ENCODE measurements at regions not wholly inside any gene's neighbourhood (a gene's known extent, or its start where the extent isn't known, plus 50 kb on each side); places are given as distances from the start of the nearest gene placed in this dataset.

DNA sequence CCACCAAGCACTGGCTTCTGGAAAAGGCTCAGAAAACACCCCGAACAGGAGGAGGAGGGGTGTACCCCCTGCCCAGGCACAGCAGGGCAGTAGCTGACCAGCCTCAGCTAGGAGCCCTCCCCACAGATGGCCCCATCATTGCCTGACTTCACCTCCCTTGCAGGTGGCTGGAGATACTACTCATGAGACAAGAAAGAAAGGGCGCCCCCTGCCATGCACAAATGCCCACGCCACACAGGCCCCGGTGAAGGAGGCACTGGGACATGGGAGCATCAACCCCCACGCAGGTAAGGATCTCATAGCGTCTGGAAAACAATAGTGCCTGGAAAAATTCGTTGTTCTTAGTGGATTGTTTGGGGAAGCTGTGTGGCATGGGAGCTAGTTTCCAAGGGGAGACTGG is 240.6 kb downstream of the TFCP2L1 start:
- H3K4me1 ChIP-seq (ENCODE audit: control insufficient read depth in 1 of 2, insufficient read depth in 2 of 2, low read length in 2 of 2), result no peaks in the 10 kb centered on the region
- H3K27ac ChIP-seq (ENCODE audit: low read depth, low read length), result no peak overlapping the region
- no peaks in the 10 kb centered on the region for H3K27me3 ChIP-seq (ENCODE audit: control insufficient read depth in 1 of 2, insufficient read depth in 2 of 2, low read length in 2 of 2)
- H3K4me3 ChIP-seq (ENCODE audit: low read depth in 1 of 2, low read length in 2 of 2), result no peak overlapping the region
- no peak overlapping the region for H3K9ac ChIP-seq (ENCODE audit: low read depth in 1 of 2, low read length in 2 of 2)
- no peaks in the 10 kb centered on the region for H3K9me3 ChIP-seq (ENCODE audit: control insufficient read depth in 1 of 2, low read length in 2 of 2)
- no peaks in the 10 kb centered on the region for H3K36me3 ChIP-seq (ENCODE audit: control insufficient read depth in 1 of 2, insufficient read depth in 2 of 2, low read length in 2 of 2)

DNA sequence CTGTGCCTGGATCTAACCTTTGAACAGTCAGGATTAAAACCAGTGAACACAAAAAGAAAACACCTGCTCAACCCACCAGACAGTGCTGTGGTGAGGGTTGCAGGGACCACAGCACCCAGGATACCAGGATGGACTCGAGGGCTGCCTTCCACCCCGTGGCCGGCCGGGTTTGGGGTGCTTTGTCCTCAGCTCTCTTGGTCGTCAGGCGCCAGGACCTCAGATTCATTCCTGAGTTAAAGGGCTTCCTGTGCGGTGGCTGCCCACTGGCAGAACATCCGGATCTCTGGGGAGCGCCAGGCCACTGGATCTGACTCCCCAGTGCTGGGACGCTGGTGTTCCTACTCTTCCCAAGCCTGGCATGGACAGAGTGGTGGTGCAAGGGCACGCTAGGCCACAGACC is 239.8 kb downstream of the TFCP2L1 start:
- H3K27ac ChIP-seq (ENCODE audit: low read depth, low read length), result no peak overlapping the region
- no peak overlapping the region for H3K9ac ChIP-seq (ENCODE audit: low read depth in 1 of 2, low read length in 2 of 2)
- no peaks in the 10 kb centered on the region for H3K36me3 ChIP-seq (ENCODE audit: control insufficient read depth in 1 of 2, insufficient read depth in 2 of 2, low read length in 2 of 2)
- no peak overlapping the region for H3K4me3 ChIP-seq (ENCODE audit: low read depth in 1 of 2, low read length in 2 of 2)
- H3K4me1 ChIP-seq (ENCODE audit: control insufficient read depth in 1 of 2, insufficient read depth in 2 of 2, low read length in 2 of 2), result no peaks in the 10 kb centered on the region
- H3K9me3 ChIP-seq (ENCODE audit: control insufficient read depth in 1 of 2, low read length in 2 of 2), result no peaks in the 10 kb centered on the region
- no peaks in the 10 kb centered on the region for H3K27me3 ChIP-seq (ENCODE audit: control insufficient read depth in 1 of 2, insufficient read depth in 2 of 2, low read length in 2 of 2)

DNA sequence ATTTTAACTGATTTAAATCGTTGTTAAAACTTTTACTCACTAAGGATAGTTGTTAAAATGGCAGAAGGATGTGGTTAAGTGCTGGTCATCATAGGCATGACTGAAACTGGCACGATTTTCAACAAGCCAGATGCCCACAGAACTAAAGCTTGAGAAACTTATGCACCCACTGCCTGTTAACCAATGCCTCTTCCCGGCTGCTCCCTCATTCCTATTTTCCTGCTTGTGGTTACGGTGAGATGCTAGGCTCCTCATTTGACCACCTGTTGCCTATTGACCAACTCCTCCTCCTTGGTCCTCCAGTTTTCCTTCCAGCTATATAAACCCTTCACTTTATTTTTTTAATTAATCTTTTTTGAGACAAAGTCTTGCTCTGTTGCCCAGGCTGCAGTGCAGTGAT is 238.7 kb downstream of the TFCP2L1 start:
- Histone ChIP-seq H3K9ac (ENCODE audit: low read depth in 1 of 2, low read length in 2 of 2) (no peak overlapping the region), H3K9me3 (ENCODE audit: control insufficient read depth in 1 of 2, low read length in 2 of 2) (no peaks in the 10 kb centered on the region), H3K4me3 (ENCODE audit: low read depth in 1 of 2, low read length in 2 of 2) (no peak overlapping the region), H3K36me3 (ENCODE audit: control insufficient read depth in 1 of 2, insufficient read depth in 2 of 2, low read length in 2 of 2) (no peaks in the 10 kb centered on the region), H3K27ac (ENCODE audit: low read depth, low read length) (no peak overlapping the region), H3K4me1 (ENCODE audit: control insufficient read depth in 1 of 2, insufficient read depth in 2 of 2, low read length in 2 of 2) (no peaks in the 10 kb centered on the region), H3K27me3 (ENCODE audit: control insufficient read depth in 1 of 2, insufficient read depth in 2 of 2, low read length in 2 of 2) (no peaks in the 10 kb centered on the region)

DNA sequence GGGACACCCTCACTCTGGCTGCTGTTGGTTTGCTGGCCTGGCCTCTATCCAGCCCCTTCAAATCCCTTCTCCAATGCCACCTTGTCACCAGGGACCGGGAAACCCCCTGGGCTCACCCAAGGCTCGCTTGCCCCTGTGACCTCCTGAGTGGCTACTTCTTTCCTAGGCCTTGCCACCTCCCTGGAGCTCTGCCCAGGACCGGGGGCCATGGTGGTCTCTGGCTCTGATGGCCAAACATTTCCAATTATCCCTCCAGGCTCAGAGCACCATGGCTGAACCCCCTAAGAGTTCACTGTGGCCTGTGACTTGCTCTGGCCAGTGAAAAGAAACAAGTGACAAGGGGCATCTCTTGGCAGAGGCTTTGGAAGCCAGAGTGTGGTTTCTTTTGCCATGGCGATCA is 237.6 kb downstream of the TFCP2L1 start:
- H3K36me3 ChIP-seq (ENCODE audit: control insufficient read depth in 1 of 2, insufficient read depth in 2 of 2, low read length in 2 of 2), result no peaks in the 10 kb centered on the region
- H3K9me3 ChIP-seq (ENCODE audit: control insufficient read depth in 1 of 2, low read length in 2 of 2), result no peaks in the 10 kb centered on the region
- H3K4me1 ChIP-seq (ENCODE audit: control insufficient read depth in 1 of 2, insufficient read depth in 2 of 2, low read length in 2 of 2), result no peaks in the 10 kb centered on the region
- H3K27ac ChIP-seq (ENCODE audit: low read depth, low read length), result no peak overlapping the region
- H3K4me3 ChIP-seq (ENCODE audit: low read depth in 1 of 2, low read length in 2 of 2), result no peak overlapping the region
- no peaks in the 10 kb centered on the region for H3K27me3 ChIP-seq (ENCODE audit: control insufficient read depth in 1 of 2, insufficient read depth in 2 of 2, low read length in 2 of 2)
- no peak overlapping the region for H3K9ac ChIP-seq (ENCODE audit: low read depth in 1 of 2, low read length in 2 of 2)

DNA sequence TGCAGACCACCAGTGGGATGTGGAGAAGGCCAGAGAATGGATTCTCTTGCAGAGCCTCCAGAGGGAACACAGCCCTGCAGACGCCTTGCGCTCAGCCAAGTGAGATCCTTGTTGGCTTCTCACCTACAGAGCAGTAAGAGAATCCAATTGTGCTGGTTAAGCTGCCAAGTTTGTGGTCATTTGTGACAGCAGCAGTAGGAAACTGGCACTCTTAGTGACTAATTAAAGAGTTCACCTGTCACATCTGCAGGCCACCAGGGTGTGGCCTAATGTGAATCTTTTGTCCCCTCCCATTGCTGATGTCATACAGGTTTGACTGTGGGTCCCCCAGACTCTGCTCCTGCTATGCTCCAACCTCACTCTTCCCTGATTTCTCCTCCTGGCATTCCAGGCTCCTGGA is 235.9 kb downstream of the TFCP2L1 start:
- no peak overlapping the region for H3K9ac ChIP-seq (ENCODE audit: low read depth in 1 of 2, low read length in 2 of 2)
- no peak overlapping the region for H3K27ac ChIP-seq (ENCODE audit: low read depth, low read length)
- H3K27me3 ChIP-seq (ENCODE audit: control insufficient read depth in 1 of 2, insufficient read depth in 2 of 2, low read length in 2 of 2), result no peaks in the 10 kb centered on the region
- no peaks in the 10 kb centered on the region for H3K4me1 ChIP-seq (ENCODE audit: control insufficient read depth in 1 of 2, insufficient read depth in 2 of 2, low read length in 2 of 2)
- H3K36me3 ChIP-seq (ENCODE audit: control insufficient read depth in 1 of 2, insufficient read depth in 2 of 2, low read length in 2 of 2), result no peaks in the 10 kb centered on the region
- peaks cover 0 to 2% of the 10 kb centered on the region in 2 donors for H3K9me3 ChIP-seq (ENCODE audit: control insufficient read depth in 1 of 2, low read length in 2 of 2)
- no peak overlapping the region for H3K4me3 ChIP-seq (ENCODE audit: low read depth in 1 of 2, low read length in 2 of 2)

DNA sequence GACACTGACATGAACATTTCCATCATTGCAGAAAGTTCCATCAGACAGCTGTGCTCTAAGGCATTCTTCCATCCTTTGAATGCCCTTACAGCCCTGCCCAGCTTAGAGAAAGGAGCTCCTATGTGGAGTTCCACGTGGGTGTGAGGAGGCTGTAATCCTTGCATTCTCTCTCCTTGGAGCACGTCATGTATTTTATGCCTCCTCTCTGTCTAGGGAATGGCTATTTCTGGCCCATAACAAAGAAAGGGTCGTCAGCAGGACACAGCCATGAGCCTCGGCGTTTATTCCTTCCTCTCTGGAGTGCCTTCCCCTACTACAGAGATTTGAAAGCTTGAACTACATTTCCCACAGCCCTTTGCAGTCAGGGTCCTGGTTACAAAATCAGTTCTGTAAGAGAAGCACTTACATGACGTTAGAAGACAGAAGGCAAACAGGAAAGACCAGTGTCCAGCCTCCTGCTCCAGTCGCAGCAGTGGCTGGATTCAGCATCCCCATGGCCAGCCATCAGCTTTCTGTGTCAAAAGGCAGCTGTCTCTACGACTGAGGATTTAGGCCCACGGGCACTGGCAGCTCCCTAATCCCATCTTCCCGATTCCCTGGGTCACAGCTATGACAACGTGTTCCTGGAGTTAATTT is 234.9 kb downstream of the TFCP2L1 start:
- no peak overlapping the region for H3K27ac ChIP-seq (ENCODE audit: low read depth, low read length)
- H3K27me3 ChIP-seq (ENCODE audit: control insufficient read depth in 1 of 2, insufficient read depth in 2 of 2, low read length in 2 of 2), result no peaks in the 10 kb centered on the region
- H3K4me1 ChIP-seq (ENCODE audit: control insufficient read depth in 1 of 2, insufficient read depth in 2 of 2, low read length in 2 of 2), result no peaks in the 10 kb centered on the region
- no peaks in the 10 kb centered on the region for H3K36me3 ChIP-seq (ENCODE audit: control insufficient read depth in 1 of 2, insufficient read depth in 2 of 2, low read length in 2 of 2)
- H3K9me3 ChIP-seq (ENCODE audit: control insufficient read depth in 1 of 2, low read length in 2 of 2), result peaks cover 0 to 2% of the 10 kb centered on the region in 2 donors
- H3K4me3 ChIP-seq (ENCODE audit: low read depth in 1 of 2, low read length in 2 of 2), result no peak overlapping the region
- no peak overlapping the region for H3K9ac ChIP-seq (ENCODE audit: low read depth in 1 of 2, low read length in 2 of 2)

DNA sequence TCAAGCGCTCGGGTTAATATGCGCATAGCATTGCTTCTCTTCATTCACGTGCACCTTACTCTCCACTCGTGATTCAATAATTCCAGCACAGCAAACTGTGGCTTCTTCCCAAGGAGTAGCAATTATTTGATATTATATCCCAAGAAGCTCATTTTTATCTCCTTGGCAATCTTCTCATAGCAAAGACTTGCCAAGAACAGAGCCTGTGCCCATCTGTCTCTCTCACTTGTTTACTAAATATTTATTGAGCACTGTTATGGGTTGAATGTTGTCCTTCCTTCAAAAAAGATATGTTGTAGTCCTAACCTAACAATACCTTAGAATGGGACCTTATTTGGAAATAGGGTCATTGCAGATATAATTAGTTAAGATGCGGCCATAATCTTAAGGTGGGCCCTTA is 233.7 kb downstream of the TFCP2L1 start:
- Histone ChIP-seq H3K27me3 (ENCODE audit: control insufficient read depth in 1 of 2, insufficient read depth in 2 of 2, low read length in 2 of 2) (no peaks in the 10 kb centered on the region), H3K36me3 (ENCODE audit: control insufficient read depth in 1 of 2, insufficient read depth in 2 of 2, low read length in 2 of 2) (no peaks in the 10 kb centered on the region), H3K4me3 (ENCODE audit: low read depth in 1 of 2, low read length in 2 of 2) (no peak overlapping the region), H3K27ac (ENCODE audit: low read depth, low read length) (no peak overlapping the region), H3K9me3 (ENCODE audit: control insufficient read depth in 1 of 2, low read length in 2 of 2) (peaks cover 0 to 2% of the 10 kb centered on the region in 2 donors), H3K4me1 (ENCODE audit: control insufficient read depth in 1 of 2, insufficient read depth in 2 of 2, low read length in 2 of 2) (no peaks in the 10 kb centered on the region), H3K9ac (ENCODE audit: low read depth in 1 of 2, low read length in 2 of 2) (no peak overlapping the region)

DNA sequence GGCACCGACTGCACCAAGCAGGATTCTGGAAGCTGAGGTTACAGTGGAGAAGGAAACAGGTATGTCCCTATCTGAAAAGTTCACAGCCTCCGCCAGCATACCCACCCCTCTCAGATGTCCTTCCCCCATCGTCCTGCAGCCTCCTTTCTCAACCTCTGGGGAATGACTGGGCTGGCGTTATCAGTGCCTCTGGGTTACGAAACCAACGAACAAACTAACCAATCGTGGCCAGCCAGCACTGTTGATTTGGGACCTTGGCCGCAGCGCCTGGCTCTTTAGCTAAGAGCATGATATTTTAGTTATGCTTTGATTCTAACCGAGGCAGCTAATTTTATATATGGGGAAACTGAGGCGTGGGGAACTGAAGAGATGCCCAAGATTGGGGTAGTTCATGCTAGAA is 233.0 kb downstream of the TFCP2L1 start:
- H3K9me3 ChIP-seq (ENCODE audit: control insufficient read depth in 1 of 2, low read length in 2 of 2), result peaks cover 0 to 2% of the 10 kb centered on the region in 2 donors

DNA sequence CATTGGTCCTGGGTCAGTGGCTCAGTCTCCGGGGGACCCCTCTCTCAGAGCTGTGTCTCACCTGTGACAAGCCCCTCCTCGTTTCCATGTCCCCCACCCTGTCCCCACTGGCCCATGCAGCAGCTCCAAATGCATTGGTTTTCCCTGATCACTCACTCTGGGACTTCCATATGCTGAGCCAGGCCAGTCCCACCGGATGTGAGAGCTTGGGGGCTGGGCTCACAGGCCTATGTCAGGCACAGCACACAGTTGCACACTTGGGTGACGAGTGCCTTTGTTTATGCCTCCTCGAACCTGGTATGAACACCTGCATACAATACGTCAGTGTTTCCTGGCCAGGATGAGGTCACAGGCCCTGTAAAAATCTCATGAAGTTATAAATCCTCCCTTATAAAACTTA is 232.5 kb downstream of the TFCP2L1 start:
- Histone ChIP-seq H3K27ac (ENCODE audit: low read depth, low read length) (no peak overlapping the region), H3K36me3 (ENCODE audit: control insufficient read depth in 1 of 2, insufficient read depth in 2 of 2, low read length in 2 of 2) (no peaks in the 10 kb centered on the region), H3K27me3 (ENCODE audit: control insufficient read depth in 1 of 2, insufficient read depth in 2 of 2, low read length in 2 of 2) (no peaks in the 10 kb centered on the region), H3K9me3 (ENCODE audit: control insufficient read depth in 1 of 2, low read length in 2 of 2) (peaks cover 0 to 2% of the 10 kb centered on the region in 2 donors), H3K4me1 (ENCODE audit: control insufficient read depth in 1 of 2, insufficient read depth in 2 of 2, low read length in 2 of 2) (no peaks in the 10 kb centered on the region), H3K9ac (ENCODE audit: low read depth in 1 of 2, low read length in 2 of 2) (no peak overlapping the region), H3K4me3 (ENCODE audit: low read depth in 1 of 2, low read length in 2 of 2) (no peak overlapping the region)

More for the DNA sequence above, 233.0 kb downstream of the TFCP2L1 start:
- Histone ChIP-seq H3K4me3 (ENCODE audit: low read depth in 1 of 2, low read length in 2 of 2) (no peak overlapping the region), H3K27ac (ENCODE audit: low read depth, low read length) (no peak overlapping the region), H3K36me3 (ENCODE audit: control insufficient read depth in 1 of 2, insufficient read depth in 2 of 2, low read length in 2 of 2) (no peaks in the 10 kb centered on the region), H3K4me1 (ENCODE audit: control insufficient read depth in 1 of 2, insufficient read depth in 2 of 2, low read length in 2 of 2) (no peaks in the 10 kb centered on the region), H3K9ac (ENCODE audit: low read depth in 1 of 2, low read length in 2 of 2) (no peak overlapping the region), H3K27me3 (ENCODE audit: control insufficient read depth in 1 of 2, insufficient read depth in 2 of 2, low read length in 2 of 2) (no peaks in the 10 kb centered on the region)

DNA sequence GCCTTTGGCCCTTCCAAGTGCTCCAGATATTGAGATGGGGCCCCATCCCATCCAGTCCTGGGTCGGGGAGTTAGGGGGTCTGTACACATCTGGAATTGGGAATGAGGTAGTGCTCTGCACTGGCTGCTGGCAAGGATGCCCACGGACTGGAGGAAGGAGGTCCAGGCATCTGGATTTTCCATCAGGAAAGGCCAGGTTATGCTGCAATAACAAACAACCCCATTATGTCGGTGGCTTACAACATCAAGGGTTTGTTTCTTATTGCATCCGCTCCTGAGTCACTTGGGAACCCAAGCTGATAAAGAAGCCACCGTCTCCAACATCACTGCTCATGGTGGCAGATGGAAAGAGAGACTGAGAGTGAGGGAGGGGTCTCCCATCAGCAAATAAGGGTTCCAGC is 229.9 kb downstream of the TFCP2L1 start:
- Histone ChIP-seq H3K9ac (ENCODE audit: low read depth in 1 of 2, low read length in 2 of 2) (no peak overlapping the region), H3K4me1 (ENCODE audit: control insufficient read depth in 1 of 2, insufficient read depth in 2 of 2, low read length in 2 of 2) (no peaks in the 10 kb centered on the region), H3K9me3 (ENCODE audit: control insufficient read depth in 1 of 2, low read length in 2 of 2) (peaks cover 0 to 2% of the 10 kb centered on the region in 2 donors), H3K4me3 (ENCODE audit: low read depth in 1 of 2, low read length in 2 of 2) (no peak overlapping the region), H3K27ac (ENCODE audit: low read depth, low read length) (no peak overlapping the region), H3K27me3 (ENCODE audit: control insufficient read depth in 1 of 2, insufficient read depth in 2 of 2, low read length in 2 of 2) (no peaks in the 10 kb centered on the region), H3K36me3 (ENCODE audit: control insufficient read depth in 1 of 2, insufficient read depth in 2 of 2, low read length in 2 of 2) (no peaks in the 10 kb centered on the region)

DNA sequence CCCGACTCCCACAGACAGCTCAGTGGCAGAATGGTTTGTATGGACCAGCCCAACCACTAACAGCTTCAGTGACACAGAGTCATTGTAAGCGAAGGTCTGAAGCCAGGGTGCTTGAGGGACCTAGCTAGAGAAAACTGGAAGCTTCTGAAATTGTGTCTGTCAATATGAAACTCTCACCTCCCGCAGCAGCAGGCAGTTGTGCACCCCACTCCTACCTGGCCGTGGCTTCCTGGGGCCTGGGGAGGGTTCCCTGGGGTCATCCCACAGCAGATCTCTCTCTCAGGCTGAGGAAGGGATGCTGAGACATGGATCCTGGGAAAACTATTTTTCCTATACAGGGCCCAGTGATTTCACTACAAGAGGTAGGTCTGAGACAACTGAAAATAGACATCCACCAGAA is 229.5 kb downstream of the TFCP2L1 start:
- no peaks in the 10 kb centered on the region for H3K27me3 ChIP-seq (ENCODE audit: control insufficient read depth in 1 of 2, insufficient read depth in 2 of 2, low read length in 2 of 2)
- no peak overlapping the region for H3K9ac ChIP-seq (ENCODE audit: low read depth in 1 of 2, low read length in 2 of 2)
- H3K9me3 ChIP-seq (ENCODE audit: control insufficient read depth in 1 of 2, low read length in 2 of 2), result peaks cover 0 to 2% of the 10 kb centered on the region in 2 donors
- no peaks in the 10 kb centered on the region for H3K36me3 ChIP-seq (ENCODE audit: control insufficient read depth in 1 of 2, insufficient read depth in 2 of 2, low read length in 2 of 2)
- H3K4me3 ChIP-seq (ENCODE audit: low read depth in 1 of 2, low read length in 2 of 2), result no peak overlapping the region
- no peak overlapping the region for H3K27ac ChIP-seq (ENCODE audit: low read depth, low read length)
- H3K4me1 ChIP-seq (ENCODE audit: control insufficient read depth in 1 of 2, insufficient read depth in 2 of 2, low read length in 2 of 2), result no peaks in the 10 kb centered on the region
